ENCODE measurements at regions not wholly inside any gene's neighbourhood (a gene's known extent, or its start where the extent isn't known, plus 50 kb on each side); places are given as distances from the start of the nearest gene placed in this dataset.
A peak's percentile ranks its signal among the peaks of the same experiment; 100 is the strongest.

GRCh38 chr12:84605983-84606382 lies 306.6 kb downstream of the SLC6A15 start:
- H4K8ac ChIP-seq (ENCODE audit: extremely low read depth, insufficient read depth, low read length): no peak overlapping the region
- H2BK120ac ChIP-seq (replicated peaks; ENCODE audit: low read depth, low read length): no peak overlapping the region
- 92% methylated on average over 2 of the region's 2 CpGs; no CpG with 5 or more reads in 1 of the 2 experiments for WGBS, 2 experiments (ENCODE audit: extremely low coverage in 1 of 2, insufficient coverage in 1 of 2, insufficient read length in 1 of 2, insufficient replicate concordance in 2 of 2, low coverage in 1 of 2, low lambda C conversion rate in 2 of 2, missing lambda C conversion rate in 1 of 2)
- no peak overlapping the region for H3K23ac ChIP-seq (ENCODE audit: insufficient read length)
- no peak overlapping the region for H3K27ac ChIP-seq (ENCODE audit: low read depth, low read length)
- H2BK15ac ChIP-seq (ENCODE audit: low read length): no peak overlapping the region
- no peaks in the 10 kb centered on the region for H3K79me1 ChIP-seq (ENCODE audit: low read depth, low read length)
- H4K20me1 ChIP-seq (replicated peaks in 1 of 2; ENCODE audit: control insufficient read depth in 1 of 2, insufficient read depth in 2 of 2, low read length in 2 of 2): no peaks in the 10 kb centered on the region
- no peak overlapping the region for H3K4me3 ChIP-seq (ENCODE audit: extremely low read depth in 1 of 4, insufficient read depth in 2 of 4, low read depth in 3 of 4, low read length in 4 of 4)
- no peak overlapping the region for H4K91ac ChIP-seq (replicated peaks; ENCODE audit: insufficient read length, low read length)
- no peak overlapping the region for H3K18ac ChIP-seq (ENCODE audit: extremely low read depth, low read length)
- H3K4ac ChIP-seq (replicated peaks; ENCODE audit: insufficient read length, low read depth, low read length): no peak overlapping the region
- H4K5ac ChIP-seq (ENCODE audit: insufficient read length, low read depth, low read length): no peak overlapping the region
- H3K4me2 ChIP-seq (ENCODE audit: insufficient read depth in 1 of 2, low read depth in 2 of 2, low read length in 2 of 2): no peak overlapping the region
- FAIRE-seq: no peak
- 0 out of 2 replicates have a peak overlapping the region, but pooled peaks have one; percentile 36 for H2BK20ac ChIP-seq (ENCODE audit: low read length)
- H3K56ac ChIP-seq (replicated peaks; ENCODE audit: insufficient read length, low read depth, low read length): no peak overlapping the region
- no peaks in the 10 kb centered on the region for H3K9me3 ChIP-seq (ENCODE audit: insufficient read depth in 2 of 2, low read depth in 1 of 2, low read length in 1 of 2)
- peaks cover 0 to 6% (median under 1%) of the 10 kb centered on the region in 4 experiments; a peak in 1 of 7 replicates for H3K4me1 ChIP-seq (replicated peaks in 1 of 4; ENCODE audit: control insufficient read depth in 3 of 4, insufficient read depth in 4 of 4, low read length in 3 of 4)
- no peaks in the 10 kb centered on the region for H3K79me2 ChIP-seq (ENCODE audit: control insufficient read depth in 1 of 2, insufficient read depth in 2 of 2, low read length in 2 of 2)
- H3K14ac ChIP-seq (ENCODE audit: insufficient read length): no peak overlapping the region
- H2AFZ ChIP-seq (ENCODE audit: low read length): peak overlapping the region; percentile 79
- no peak overlapping the region for H2BK5ac ChIP-seq (ENCODE audit: low read depth, low read length)
- no peak overlapping the region for H2AK5ac ChIP-seq (ENCODE audit: low read depth, low read length)
- no peaks in the 10 kb centered on the region for H3K36me3 ChIP-seq (ENCODE audit: control insufficient read depth in 2 of 4, insufficient read depth in 4 of 4, low read length in 3 of 4)
- H2BK12ac ChIP-seq (ENCODE audit: low read depth, low read length): no peak overlapping the region
- H3K9ac ChIP-seq (replicated peaks in 1 of 4; ENCODE audit: extremely low read depth in 1 of 4, low read depth in 3 of 4, low read length in 3 of 4): no peak overlapping the region
- no peaks in the 10 kb centered on the region for H3K27me3 ChIP-seq (replicated peaks in 1 of 4; ENCODE audit: control insufficient read depth in 3 of 4, extremely low read depth in 1 of 4, insufficient read depth in 3 of 4, low read length in 3 of 4)
- no peaks in the 10 kb centered on the region for H3K23me2 ChIP-seq (ENCODE audit: low read depth, low read length)
- POLR2A ChIA-PET (ENCODE audit: partially characterized antibody): no interaction called here
- DNase-seq (ENCODE audit: low read depth in 1 of 2, low spot score in 2 of 2): no peak
- CTCF ChIA-PET (ENCODE audit: partially characterized antibody): interaction anchor here (1.0 kb wide), 1 partner anchor 97 kb away, joined by 3 read pairs; no protein-coding TSS in a partner anchor
- no peak for TF ChIP-seq EZH2 (IDR thresholded peaks at IDR 0.05; ENCODE audit: low read depth, low read length, severe bottlenecking)

Measured in H1 (cell line).